HUDEP-2 (cell line): ENCODE measurements at regions not wholly inside any gene's neighbourhood (a gene's known extent, or its start where the extent isn't known, plus 50 kb on each side); places are given as distances from the start of the nearest gene placed in this dataset.
A peak's percentile ranks its signal among the peaks of the same experiment; 100 is the strongest.

Experiments used
- DNase-seq, 76 experiments: peaks; one replicate each; lab custom pipeline; 2025; ENCODE audit not compliant: unreplicated experiment in 76 of 76; lab: John Stamatoyannopoulos, UW

GRCh38 chr5:158413122-158413680, 554.3 kb upstream of the CLINT1 start:
- no peak for DNase-seq

- no peak for DNase-seq
These were observed 552.0 kb upstream of the CLINT1 start for GRCh38 chr5:158410976-158411375.

GRCh38 chr5:158409507-158409906, 550.6 kb upstream of the CLINT1 start:
- no peak for DNase-seq

- DNase-seq = no peak
These were observed 548.9 kb upstream of the CLINT1 start for GRCh38 chr5:158407824-158408195.

GRCh38 chr5:158406884-158407823, 548.2 kb upstream of the CLINT1 start:
- no peak for DNase-seq

- no peak for DNase-seq
These were observed 539.6 kb upstream of the CLINT1 start for GRCh38 chr5:158398360-158399201.

- no peak for DNase-seq
These were observed 538.3 kb upstream of the CLINT1 start for GRCh38 chr5:158397278-158397677.

- DNase-seq = no peak
These were observed 535.2 kb upstream of the CLINT1 start for GRCh38 chr5:158394102-158394501.

- no peak for DNase-seq
These were observed 534.5 kb upstream of the CLINT1 start for GRCh38 chr5:158393457-158393856.

- no peak for DNase-seq
These were observed 533.8 kb upstream of the CLINT1 start for GRCh38 chr5:158392753-158393152.

GRCh38 chr5:158390577-158390976, 531.6 kb upstream of the CLINT1 start:
- DNase-seq = no peak

GRCh38 chr5:158389786-158390185, 530.8 kb upstream of the CLINT1 start:
- no peak for DNase-seq

GRCh38 chr5:158388021-158388420, 529.1 kb upstream of the CLINT1 start:
- DNase-seq = no peak

GRCh38 chr5:158387499-158387898, 528.6 kb upstream of the CLINT1 start:
- DNase-seq = no peak

- DNase-seq = no peak
These were observed 527.0 kb upstream of the CLINT1 start for GRCh38 chr5:158385982-158386381.

- DNase-seq = no peak
These were observed 525.9 kb upstream of the CLINT1 start for GRCh38 chr5:158384535-158385481.

GRCh38 chr5:158383486-158383885, 524.5 kb upstream of the CLINT1 start:
- no peak for DNase-seq

GRCh38 chr5:158382473-158382872, 523.5 kb upstream of the CLINT1 start:
- peak in 32 of 76 experiments; percentile 1 to 61 (median 14) for DNase-seq

GRCh38 chr5:158381614-158382160, 522.7 kb upstream of the CLINT1 start:
- DNase-seq = no peak

GRCh38 chr5:158380661-158381060, 521.7 kb upstream of the CLINT1 start:
- DNase-seq = no peak
